Renal pelvis (tissue), 1 donor: ENCODE measurements at regions not wholly inside any gene's neighbourhood (a gene's known extent, or its start where the extent isn't known, plus 50 kb on each side); places are given as distances from the start of the nearest gene placed in this dataset.

Experiments used
- DNase-seq: peaks from one replicate; pipeline ENCODE4 v3.0.0-alpha.2; 2013

- no peak for DNase-seq
Measured at GRCh38 chr3:102114264-102114979, 265.1 kb downstream of the NFKBIZ start.

- no peak for DNase-seq
Measured at GRCh38 chr3:102122527-102122926, 273.2 kb downstream of the NFKBIZ start.

- no peak for DNase-seq
Measured at GRCh38 chr3:102123590-102124190, 274.4 kb downstream of the NFKBIZ start.

- DNase-seq: no peak
Measured at GRCh38 chr3:102124282-102124681, 275.0 kb downstream of the NFKBIZ start.

DNA sequence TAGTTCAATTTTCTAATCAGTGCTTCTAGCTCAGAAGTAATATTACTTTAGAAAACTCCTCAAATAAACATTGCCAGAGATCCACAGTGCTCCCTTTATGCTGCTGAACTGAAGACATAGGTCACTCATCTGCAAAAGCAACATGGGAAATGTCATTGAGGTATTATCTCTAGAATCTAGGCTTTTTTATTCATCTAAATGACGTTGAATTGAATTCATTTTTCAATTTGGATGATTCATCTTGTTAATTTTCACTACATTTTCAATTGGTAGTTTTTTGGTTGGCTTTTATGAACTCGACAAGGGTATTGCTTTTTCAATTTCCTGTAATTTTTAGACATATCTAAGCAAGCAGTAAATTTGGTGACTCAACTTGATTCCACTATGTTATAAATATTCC lies 275.4 kb downstream of the NFKBIZ start:
- no peak for DNase-seq

DNA sequence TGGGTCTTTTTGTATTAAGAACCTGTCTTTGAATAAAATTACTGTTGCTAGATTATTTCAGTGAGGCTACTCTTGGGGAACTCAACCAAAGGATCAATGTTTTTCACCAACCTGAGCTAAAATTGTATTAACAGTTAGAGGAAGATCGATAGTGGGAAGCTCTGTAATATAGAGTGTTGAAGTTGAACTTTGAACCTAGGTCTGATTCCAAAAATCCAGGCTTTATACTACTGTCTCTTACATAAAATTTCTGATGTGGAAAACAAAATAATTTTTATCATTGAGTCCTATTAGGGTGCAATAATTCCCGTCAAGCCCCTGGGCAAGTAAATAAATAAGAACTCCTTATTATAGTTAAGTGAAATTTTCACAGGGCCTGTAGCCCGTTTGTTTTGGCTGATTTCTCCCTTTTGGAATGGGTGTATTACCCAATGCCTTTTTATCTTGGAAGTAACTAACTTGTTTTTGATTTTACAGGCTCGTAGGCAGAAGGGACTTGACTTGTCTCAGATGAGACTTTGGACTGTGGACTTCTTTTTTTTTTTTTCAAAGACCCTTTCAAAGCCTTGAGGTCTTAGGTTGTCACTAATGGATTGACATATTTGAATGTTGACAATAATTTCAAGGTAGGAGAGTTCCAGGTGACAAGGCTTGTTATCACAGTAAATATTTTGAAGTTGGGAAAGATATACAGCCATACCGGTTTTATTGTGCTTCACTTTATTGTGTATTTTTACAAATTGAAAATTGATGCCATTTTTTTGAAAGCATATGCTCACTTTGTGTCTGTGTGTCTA lies 276.1 kb downstream of the NFKBIZ start:
- DNase-seq: no peak

GRCh38 chr3:102125994-102126368 lies 276.7 kb downstream of the NFKBIZ start:
- DNase-seq: no peak

DNA sequence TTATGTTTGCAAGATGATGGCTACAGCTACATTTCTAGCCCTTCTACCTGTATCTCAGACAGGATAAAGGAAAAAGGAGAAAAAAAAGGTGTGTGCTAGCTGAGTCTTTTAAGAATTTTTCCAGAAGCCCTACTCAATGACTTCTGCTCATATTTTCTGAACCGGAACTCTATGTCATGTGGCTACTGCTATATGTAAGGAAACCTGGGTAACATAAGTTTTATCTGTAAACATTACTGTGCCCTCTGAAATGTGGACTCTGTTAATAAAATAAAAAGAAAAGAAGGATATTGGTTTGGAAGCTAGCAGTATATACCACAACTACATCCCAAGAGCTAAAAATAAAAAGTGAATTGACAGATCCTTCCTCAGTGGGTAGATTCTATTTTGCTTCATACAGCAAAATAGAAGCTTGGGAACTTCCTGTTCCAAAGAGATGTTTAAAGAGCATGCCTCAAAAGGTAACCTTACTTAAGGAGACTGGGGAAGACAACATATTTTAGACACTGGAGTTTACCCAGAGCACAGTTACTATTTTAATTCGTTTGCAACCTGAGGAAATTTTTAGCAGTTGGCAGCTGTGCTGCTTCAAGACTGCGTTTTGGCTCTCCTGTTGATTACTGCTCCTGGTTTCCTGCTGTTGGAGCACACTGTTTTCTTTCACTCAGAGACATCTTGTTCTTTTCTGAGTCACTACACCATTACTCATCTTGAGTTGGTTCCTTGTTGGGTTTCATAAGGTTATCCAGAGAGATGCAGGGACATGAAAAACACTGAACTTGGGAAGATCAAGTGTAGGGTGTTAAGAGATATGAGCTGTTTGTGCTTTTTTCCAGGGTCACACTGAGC lies 280.7 kb downstream of the NFKBIZ start:
- DNase-seq: no peak

GRCh38 chr3:102132370-102132769 lies 283.1 kb downstream of the NFKBIZ start:
- DNase-seq: no peak

- DNase-seq: no peak
Measured at GRCh38 chr3:102133376-102133775, 284.1 kb downstream of the NFKBIZ start.

GRCh38 chr3:102135316-102135715 lies 286.0 kb downstream of the NFKBIZ start:
- DNase-seq: no peak

DNA sequence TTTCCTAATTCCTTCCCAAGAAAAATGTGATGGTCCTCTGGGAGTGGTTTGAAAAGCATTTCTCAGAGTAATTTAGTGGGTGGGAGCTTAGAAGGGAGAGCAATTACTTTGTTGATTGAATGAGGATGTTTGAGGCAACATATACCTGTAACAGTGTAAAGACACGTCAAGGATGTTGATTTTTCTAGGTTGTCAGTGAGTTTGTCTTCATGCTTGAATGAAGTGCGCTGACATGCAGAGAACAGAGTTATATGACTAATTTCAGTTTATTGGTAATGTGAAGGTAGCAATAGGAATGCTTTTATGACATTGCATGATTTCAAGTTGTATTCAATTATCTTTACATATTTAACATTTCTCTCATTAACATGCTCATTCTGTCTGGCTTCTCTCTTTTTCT lies 286.9 kb downstream of the NFKBIZ start:
- DNase-seq: no peak

DNA sequence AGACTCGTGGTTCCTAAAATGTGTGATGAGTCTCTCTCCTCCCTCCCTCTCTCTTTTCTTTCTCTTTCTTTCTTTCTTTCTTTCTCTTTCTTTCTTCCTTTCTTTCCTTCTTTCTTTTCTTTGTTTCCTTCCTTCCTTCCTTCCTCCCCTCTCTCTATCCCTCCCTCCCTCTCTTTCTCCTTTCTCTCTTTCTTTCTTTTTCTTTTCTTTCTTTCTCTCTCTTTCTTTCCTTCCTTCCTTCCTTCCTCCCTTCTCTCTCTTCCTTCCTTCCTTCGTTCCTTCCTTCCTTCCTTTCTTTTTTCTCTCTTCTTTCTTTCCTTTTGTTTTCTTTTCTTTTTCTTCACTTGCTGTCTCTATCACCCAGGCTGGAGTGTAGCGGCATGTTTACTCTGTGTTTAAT lies 290.8 kb downstream of the NFKBIZ start:
- no peak for DNase-seq

DNA sequence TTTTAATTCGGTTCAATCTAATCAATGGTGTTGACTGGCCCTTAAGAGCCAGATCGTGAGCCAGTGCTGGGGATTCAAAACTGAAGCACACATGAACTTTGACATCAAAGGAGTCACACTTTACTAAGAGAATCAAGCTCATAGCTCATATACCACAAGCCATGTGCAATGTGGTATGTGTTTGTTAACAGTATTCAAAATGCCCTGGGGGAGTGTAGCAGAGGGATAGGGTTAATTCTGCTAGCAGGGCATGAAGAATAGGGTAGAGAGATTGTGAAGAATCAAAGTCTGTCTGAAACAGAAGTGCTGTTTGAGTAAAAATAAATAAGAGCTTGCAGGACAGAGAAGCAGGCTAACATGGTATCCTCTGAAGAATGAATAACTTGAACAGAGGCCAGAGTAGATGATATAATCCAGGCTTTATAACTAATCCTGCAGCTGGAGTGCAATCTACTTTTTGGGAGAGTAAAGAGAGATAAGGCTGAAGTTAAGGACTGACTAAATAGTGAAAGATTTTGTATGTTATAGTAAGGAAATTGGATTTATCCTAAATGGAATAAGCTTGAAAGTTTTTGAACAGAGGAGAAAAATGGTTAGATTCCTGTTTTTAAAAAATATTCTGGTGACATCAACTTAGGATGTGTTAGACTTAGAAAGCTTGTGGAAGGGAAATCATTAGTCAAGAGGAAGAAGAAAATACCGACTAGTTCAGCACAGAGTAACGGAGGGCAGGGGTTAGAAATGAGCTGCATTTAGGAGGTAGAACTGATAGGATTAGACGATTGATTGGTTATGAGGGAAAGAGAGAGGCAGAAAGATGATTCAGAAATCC lies 292.0 kb downstream of the NFKBIZ start:
- no peak for DNase-seq

GRCh38 chr3:102141928-102142239 lies 292.6 kb downstream of the NFKBIZ start:
- DNase-seq: no peak

DNA sequence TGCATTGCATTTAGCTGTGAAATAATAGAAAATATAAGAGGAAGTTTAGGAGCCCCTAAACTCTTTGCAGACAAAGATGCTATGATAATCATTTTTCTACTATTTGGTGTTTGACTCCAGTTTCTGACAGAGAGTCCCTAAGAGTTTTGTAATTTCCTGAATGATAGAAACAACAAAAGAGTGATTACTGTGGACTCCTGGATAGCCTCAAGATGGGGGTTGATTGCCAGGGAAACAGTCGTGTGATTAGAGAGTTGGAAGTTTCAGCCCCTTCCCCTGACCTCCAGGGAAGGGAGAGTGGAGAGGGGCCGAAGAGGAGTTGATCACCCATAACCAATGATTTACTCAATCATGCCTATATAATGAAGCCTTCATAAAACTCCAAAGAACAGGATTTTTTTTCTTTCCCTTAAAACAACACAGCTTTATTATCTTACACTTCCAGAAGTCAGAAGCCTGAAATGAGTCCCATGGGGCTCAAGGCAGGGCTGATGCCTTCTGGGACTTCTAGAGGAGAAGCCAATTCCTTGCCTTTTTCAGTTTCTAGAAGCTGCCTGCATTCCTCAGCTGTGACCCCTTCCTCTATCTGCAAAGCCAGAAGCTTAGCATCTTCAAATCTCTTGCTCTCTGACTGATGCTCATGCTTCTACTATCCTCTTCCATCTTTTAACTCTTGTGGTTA lies 292.3 kb upstream of the ZPLD1 start:
- no peak for DNase-seq

GRCh38 chr3:102143536-102143935 lies 291.3 kb upstream of the ZPLD1 start:
- DNase-seq: no peak

GRCh38 chr3:102144063-102144462 lies 290.8 kb upstream of the ZPLD1 start:
- DNase-seq: no peak

- DNase-seq: no peak
Measured at GRCh38 chr3:102148598-102149337, 286.0 kb upstream of the ZPLD1 start.

DNA sequence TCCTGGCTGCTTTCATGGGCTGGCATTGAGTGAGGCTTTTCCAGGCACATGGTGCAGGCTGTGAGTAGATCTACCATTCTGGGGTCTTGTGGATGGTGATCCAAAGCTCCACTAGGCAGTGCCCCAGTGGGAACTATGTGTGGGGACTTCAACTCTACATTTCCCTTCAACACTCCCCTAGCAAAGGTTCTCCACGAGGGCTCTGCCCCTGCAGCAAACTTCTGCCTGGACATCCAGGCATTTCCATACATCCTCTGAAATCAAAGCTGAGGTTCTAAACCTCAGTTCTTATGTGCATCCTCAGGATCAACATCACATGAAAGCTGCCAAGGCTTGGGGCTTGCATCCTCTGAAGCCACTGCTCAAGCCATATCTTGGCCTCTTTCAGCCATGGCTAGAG lies 282.9 kb upstream of the ZPLD1 start:
- no peak for DNase-seq
